GM06990 (cell line): ENCODE measurements at regions not wholly inside any gene's neighbourhood (a gene's known extent, or its start where the extent isn't known, plus 50 kb on each side); places are given as distances from the start of the nearest gene placed in this dataset.

Experiments used
- DNase-seq: peaks from one replicate; pipeline ENCODE4 v3.0.0-alpha.2; 2011; ENCODE audit not compliant: insufficient read length; ENCODE audit errors: extremely low read depth
- H3K27me3 ChIP-seq: replicated peaks from 2 replicates; pipeline ENCODE4 v1.6.0; 2011; ENCODE audit warnings: low read length; ENCODE audit not compliant: control insufficient read depth, insufficient read depth
- H3K36me3 ChIP-seq: 2 replicates; pipeline ENCODE4 v1.5.1; 2011; ENCODE audit warnings: low read length; ENCODE audit not compliant: control insufficient read depth, insufficient read depth
- H3K4me3 ChIP-seq: replicated peaks from 2 replicates; pipeline ENCODE4 v1.5.1; 2011; ENCODE audit warnings: low read depth, mild to moderate bottlenecking, control low read depth, low read length
- TF ChIP-seq, protein P1 (sequence below): IDR thresholded peaks from 2 replicates; pipeline ENCODE4 v1.5.1; 2011; ENCODE audit warnings: low read length, control low read depth, mild to moderate bottlenecking, inconsistent platforms; ENCODE audit not compliant: insufficient read depth, poor library complexity, severe bottlenecking

DNA sequence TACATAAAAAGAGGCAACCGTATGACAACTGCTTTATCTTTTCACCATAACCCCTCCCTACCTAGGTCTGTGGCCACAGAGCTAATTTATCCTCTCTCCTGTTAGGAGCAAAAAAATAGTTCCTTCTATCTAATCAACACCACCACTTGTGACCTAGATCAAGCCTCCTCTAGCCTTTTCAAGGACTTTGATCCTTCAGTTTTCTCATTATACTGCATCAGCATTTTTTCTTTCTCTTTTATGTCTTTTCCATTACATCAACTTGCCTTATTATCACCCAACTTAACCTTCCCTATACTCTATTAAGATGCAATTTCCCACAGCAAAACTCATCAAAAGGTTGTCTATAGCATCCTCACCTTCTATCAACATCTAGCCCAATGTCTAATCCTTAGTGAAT is 211.0 kb downstream of the ANKRD50 start:
- no peaks in the 10 kb centered on the region for H3K27me3 ChIP-seq
- H3K4me3 ChIP-seq = no peak overlapping the region
- DNase-seq = no peak
- TF ChIP-seq, protein P1, sequence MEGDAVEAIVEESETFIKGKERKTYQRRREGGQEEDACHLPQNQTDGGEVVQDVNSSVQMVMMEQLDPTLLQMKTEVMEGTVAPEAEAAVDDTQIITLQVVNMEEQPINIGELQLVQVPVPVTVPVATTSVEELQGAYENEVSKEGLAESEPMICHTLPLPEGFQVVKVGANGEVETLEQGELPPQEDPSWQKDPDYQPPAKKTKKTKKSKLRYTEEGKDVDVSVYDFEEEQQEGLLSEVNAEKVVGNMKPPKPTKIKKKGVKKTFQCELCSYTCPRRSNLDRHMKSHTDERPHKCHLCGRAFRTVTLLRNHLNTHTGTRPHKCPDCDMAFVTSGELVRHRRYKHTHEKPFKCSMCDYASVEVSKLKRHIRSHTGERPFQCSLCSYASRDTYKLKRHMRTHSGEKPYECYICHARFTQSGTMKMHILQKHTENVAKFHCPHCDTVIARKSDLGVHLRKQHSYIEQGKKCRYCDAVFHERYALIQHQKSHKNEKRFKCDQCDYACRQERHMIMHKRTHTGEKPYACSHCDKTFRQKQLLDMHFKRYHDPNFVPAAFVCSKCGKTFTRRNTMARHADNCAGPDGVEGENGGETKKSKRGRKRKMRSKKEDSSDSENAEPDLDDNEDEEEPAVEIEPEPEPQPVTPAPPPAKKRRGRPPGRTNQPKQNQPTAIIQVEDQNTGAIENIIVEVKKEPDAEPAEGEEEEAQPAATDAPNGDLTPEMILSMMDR = no peak
- no peaks in the 10 kb centered on the region for H3K36me3 ChIP-seq

- Histone ChIP-seq H3K27me3 (no peaks in the 10 kb centered on the region), H3K4me3 (no peak overlapping the region), H3K36me3 (no peaks in the 10 kb centered on the region)
- TF ChIP-seq, protein P1 = no peak
- no peak for DNase-seq
These were observed 208.1 kb downstream of the ANKRD50 start for GRCh38 chr4:124504431-124504830.

- TF ChIP-seq, protein P1 = no peak
- no peak overlapping the region for H3K4me3 ChIP-seq
- H3K27me3 ChIP-seq = no peaks in the 10 kb centered on the region
- no peak for DNase-seq
- no peaks in the 10 kb centered on the region for H3K36me3 ChIP-seq
These were observed 207.3 kb downstream of the ANKRD50 start for GRCh38 chr4:124505211-124505610.

DNA sequence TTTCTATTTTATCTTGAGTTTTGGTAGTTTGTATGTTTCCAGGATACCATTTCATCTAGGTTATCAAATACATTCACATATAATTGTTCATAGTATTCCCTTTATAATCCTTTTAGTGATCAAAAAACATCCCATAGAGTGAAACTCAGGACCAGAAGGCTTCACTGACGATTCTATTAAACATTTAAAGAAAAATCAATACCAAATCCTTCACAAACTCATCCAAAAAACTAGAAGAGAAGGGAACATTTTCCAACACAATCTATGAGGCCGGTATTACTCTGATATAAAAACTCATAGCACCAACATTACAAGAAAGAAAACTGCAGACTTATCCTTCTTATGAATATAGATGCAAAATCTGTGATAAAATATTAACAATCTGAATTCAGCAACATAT is 203.4 kb downstream of the ANKRD50 start:
- Histone ChIP-seq H3K4me3 (no peak overlapping the region), H3K27me3 (no peaks in the 10 kb centered on the region), H3K36me3 (no peaks in the 10 kb centered on the region)
- no peak for DNase-seq
- TF ChIP-seq, protein P1 = no peak

- no peaks in the 10 kb centered on the region for H3K27me3 ChIP-seq
- H3K4me3 ChIP-seq = no peak overlapping the region
- H3K36me3 ChIP-seq = no peaks in the 10 kb centered on the region
- DNase-seq = no peak
- TF ChIP-seq, protein P1 = no peak
These were observed 197.9 kb downstream of the ANKRD50 start for GRCh38 chr4:124514588-124514987.

GRCh38 chr4:124515591-124515990 is 196.9 kb downstream of the ANKRD50 start:
- no peak for DNase-seq
- TF ChIP-seq, protein P1 = no peak

More at GRCh38 chr4:124515591-124515990, 196.9 kb downstream of the ANKRD50 start:
- no peaks in the 10 kb centered on the region for H3K27me3 ChIP-seq
- H3K36me3 ChIP-seq = no peaks in the 10 kb centered on the region
- H3K4me3 ChIP-seq = no peak overlapping the region
